ENCODE measurements at regions not wholly inside any gene's neighbourhood (a gene's known extent, or its start where the extent isn't known, plus 50 kb on each side); places are given as distances from the start of the nearest gene placed in this dataset.

GRCh38 chr21:39012326-39013230 is 170.7 kb downstream of the PSMG1 start:
- no peak for DNase-seq (ENCODE audit: low read depth)
- TF ChIP-seq POLR2A (IDR thresholded peaks at IDR 0.05; ENCODE audit: extremely low read depth, insufficient read length) (no peak), MYC (IDR thresholded peaks at IDR 0.05; ENCODE audit: low read depth, low read length) (no peak), CTCF (IDR thresholded peaks at IDR 0.05; ENCODE audit: low read depth, low read length) (no peak)
- TF ChIP-seq, protein P1, sequence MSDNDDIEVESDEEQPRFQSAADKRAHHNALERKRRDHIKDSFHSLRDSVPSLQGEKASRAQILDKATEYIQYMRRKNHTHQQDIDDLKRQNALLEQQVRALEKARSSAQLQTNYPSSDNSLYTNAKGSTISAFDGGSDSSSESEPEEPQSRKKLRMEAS (IDR thresholded peaks at IDR 0.05; ENCODE audit: low read depth, low read length) = no peak
- no peak overlapping the region for H3K4me3 ChIP-seq (ENCODE audit: low read depth, low read length)

GRCh38 chr21:39011911-39012310 is 171.3 kb downstream of the PSMG1 start:
- DNase-seq (ENCODE audit: low read depth) = no peak
- TF ChIP-seq, protein P1 (IDR thresholded peaks at IDR 0.05; ENCODE audit: low read depth, low read length) = no peak
- TF ChIP-seq MYC (IDR thresholded peaks at IDR 0.05; ENCODE audit: low read depth, low read length) = no peak
- no peak for TF ChIP-seq CTCF (IDR thresholded peaks at IDR 0.05; ENCODE audit: low read depth, low read length)
- no peak for TF ChIP-seq POLR2A (IDR thresholded peaks at IDR 0.05; ENCODE audit: extremely low read depth, insufficient read length)
- no peak overlapping the region for H3K4me3 ChIP-seq (ENCODE audit: low read depth, low read length)

- no peak for TF ChIP-seq POLR2A (IDR thresholded peaks at IDR 0.05; ENCODE audit: extremely low read depth, insufficient read length)
- TF ChIP-seq, protein P1 (IDR thresholded peaks at IDR 0.05; ENCODE audit: low read depth, low read length) = no peak
- TF ChIP-seq CTCF (IDR thresholded peaks at IDR 0.05; ENCODE audit: low read depth, low read length) = no peak
- TF ChIP-seq MYC (IDR thresholded peaks at IDR 0.05; ENCODE audit: low read depth, low read length) = no peak
- no peak for DNase-seq (ENCODE audit: low read depth)
- no peak overlapping the region for H3K4me3 ChIP-seq (ENCODE audit: low read depth, low read length)
Measured at GRCh38 chr21:39010629-39011404, 172.4 kb downstream of the PSMG1 start.

DNA sequence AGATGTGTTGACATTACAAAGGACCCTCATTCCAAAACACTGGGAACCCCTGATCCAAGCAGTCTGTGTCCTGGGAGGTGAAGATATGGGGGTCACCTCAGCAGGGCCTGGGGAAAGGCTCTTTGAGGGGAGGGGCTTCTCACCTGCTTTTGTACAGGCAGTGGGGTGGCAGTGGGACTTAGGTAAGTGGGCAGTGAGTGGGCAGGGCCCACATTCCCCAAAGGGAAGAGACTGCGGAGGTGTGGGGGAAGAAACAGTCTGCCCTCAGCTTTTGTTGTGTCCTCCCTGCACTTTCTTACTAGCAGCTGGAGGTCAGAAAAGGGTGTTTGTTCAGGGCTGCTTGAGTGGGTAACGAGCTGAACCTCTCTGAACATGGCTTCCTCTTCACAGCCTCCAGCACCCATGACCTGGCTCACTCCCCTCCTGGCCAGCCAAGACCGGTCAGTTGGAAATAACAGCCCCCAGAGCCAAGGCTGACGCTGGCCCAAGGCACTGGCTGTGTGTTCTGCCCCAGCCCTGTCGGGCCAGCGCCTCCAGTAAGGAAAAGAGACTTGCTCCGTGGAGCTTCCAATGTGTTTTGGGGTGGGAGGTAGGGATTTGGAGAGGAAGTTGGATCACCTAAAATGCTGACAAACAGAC is 173.5 kb downstream of the PSMG1 start:
- no peak for TF ChIP-seq CTCF (IDR thresholded peaks at IDR 0.05; ENCODE audit: low read depth, low read length)
- no peak for TF ChIP-seq POLR2A (IDR thresholded peaks at IDR 0.05; ENCODE audit: extremely low read depth, insufficient read length)
- DNase-seq (ENCODE audit: low read depth) = no peak

DNA sequence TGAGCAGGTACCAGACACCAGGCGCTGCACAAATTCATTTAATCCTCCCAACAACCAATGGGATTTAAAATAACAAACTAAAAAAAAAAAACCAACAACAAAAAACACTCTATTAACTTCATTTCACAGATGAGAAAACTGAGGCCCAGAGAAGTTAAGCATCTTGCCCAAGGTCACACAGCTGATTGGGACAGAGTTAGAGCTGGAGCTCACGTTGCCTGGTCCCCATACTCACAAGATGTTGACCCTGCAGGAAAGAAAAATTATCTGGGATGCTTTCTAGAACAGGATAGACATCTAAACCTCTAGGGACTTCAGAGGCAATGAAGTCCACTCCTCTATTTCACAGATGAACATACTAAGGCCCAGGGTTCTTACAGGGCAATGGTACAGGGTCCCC is 175.3 kb downstream of the PSMG1 start:
- DNase-seq (ENCODE audit: low read depth) = no peak
- H3K4me3 ChIP-seq (ENCODE audit: low read depth, low read length) = no peak overlapping the region

More for the DNA sequence above, 173.5 kb downstream of the PSMG1 start:
- H3K4me3 ChIP-seq (ENCODE audit: low read depth, low read length) = no peak overlapping the region

More for the DNA sequence above, 175.3 kb downstream of the PSMG1 start:
- TF ChIP-seq CTCF (IDR thresholded peaks at IDR 0.05; ENCODE audit: low read depth, low read length) (no peak), MYC (IDR thresholded peaks at IDR 0.05; ENCODE audit: low read depth, low read length) (no peak), POLR2A (IDR thresholded peaks at IDR 0.05; ENCODE audit: extremely low read depth, insufficient read length) (no peak)
- TF ChIP-seq, protein P1 (IDR thresholded peaks at IDR 0.05; ENCODE audit: low read depth, low read length) = no peak
